Spleen (tissue), 11 donors: ENCODE measurements at regions not wholly inside any gene's neighbourhood (a gene's known extent, or its start where the extent isn't known, plus 50 kb on each side); places are given as distances from the start of the nearest gene placed in this dataset.

ENCODE experiments used
- DNase-seq: peaks from one replicate; pipeline ENCODE4 v3.0.0-alpha.2; 2020
- H3K27ac ChIP-seq, 8 donors: fragments of 200-600 bp; sonication (generic) in 7 of 8; 1 replicate in 4 of 8; 2 replicates in 4 of 8; pipeline versions ENCODE4 v1.5.0 to v1.8.0; 2016 to 2021; ENCODE audit warnings: inconsistent platforms in 4 of 8, mild to moderate bottlenecking in 4 of 8, moderate library complexity in 1 of 8
- H3K27me3 ChIP-seq, 7 donors: fragments of 200-600 bp; sonication (generic) in 6 of 7; replicated peaks in 1 of 7; 1 replicate in 4 of 7; 2 replicates in 3 of 7; pipeline versions ENCODE4 v1.5.0 to v1.8.0; 2016 to 2021; ENCODE audit warnings: inconsistent platforms in 3 of 7, mild to moderate bottlenecking in 1 of 7
- H3K36me3 ChIP-seq, 6 donors: fragments of 200-600 bp; sonication (generic) in 5 of 6; 1 replicate in 4 of 6; 2 replicates in 2 of 6; pipeline versions ENCODE4 v1.5.0 to v1.8.0; 2016 to 2021; ENCODE audit warnings: inconsistent platforms in 2 of 6
- H3K4me1 ChIP-seq, 6 donors: fragments of 200-600 bp; sonication (generic) in 5 of 6; 1 replicate in 3 of 6; 2 replicates in 3 of 6; pipeline versions ENCODE4 v1.5.0 to v1.8.0; 2016 to 2021; ENCODE audit warnings: inconsistent platforms in 3 of 6
- H3K4me3 ChIP-seq, 8 donors: fragments of 200-600 bp; sonication (generic) in 7 of 8; 1 replicate in 4 of 8; 2 replicates in 4 of 8; pipeline versions ENCODE4 v1.5.0 to v1.8.0; 2016 to 2021; ENCODE audit warnings: inconsistent platforms in 4 of 8, mild to moderate bottlenecking in 4 of 8, moderate library complexity in 2 of 8
- H3K9me3 ChIP-seq, 8 donors: fragments of 200-600 bp; sonication (generic) in 7 of 8; 1 replicate in 4 of 8; 2 replicates in 4 of 8; pipeline versions ENCODE4 v1.5.0 to v1.8.0; 2016 to 2021; ENCODE audit warnings: inconsistent platforms in 4 of 8
- POLR2AphosphoS5 ChIP-seq, 3 donors: sonication (generic); formaldehyde crosslinking; IDR thresholded peaks; one replicate each; pipeline ENCODE4 v1.5.1; 2017; ENCODE audit warnings: antibody characterized with exemption in 3 of 3
- WGBS, 5 donors: extraction: QIAGEN DNeasy Blood & Tissue Kit in 3 of 5; methylation state at CpG; one replicate each; pipeline versions ENCODE4 v1.1.5 to v1.1.7; 2013 to 2018; 5-methylcytosine and 5-hydroxymethylcytosine counted together
- intact Hi-C: fragments of 100-400 bp; cut with DNase I; formaldehyde crosslinking; loops from one replicate; pipeline ENCODE4 v1.15.0; 2023; ENCODE audit warnings: low total_unique reads
- donor health status: healthy with polysubstance abuse.
- donor health status: DM: no; HTN: no; CAD: no; lungs with moderate emphysema.
- donor health status: DM: no; HTN: no; CAD: no.
- donor health status: Bipolar disorder and iron deficiency.
- donor health status: healthy.
- donor health status: DM: no; HTN: no; CAD: no.
- donor health status: DM: yes; HTN: yes; CAD: no.

- H3K9me3 ChIP-seq = peaks cover 0 to 19% (median 0%) of the 10 kb centered on the region in 8 donors
- DNase-seq = no peak
- intact Hi-C loops = no loop called here
- H3K27ac ChIP-seq = no peak overlapping the region
- 61 to 74% (median 70%) methylated on average over 8 of the region's 8 CpGs for WGBS, 5 donors
- no peaks in the 10 kb centered on the region for H3K4me1 ChIP-seq
- H3K27me3 ChIP-seq = no peaks in the 10 kb centered on the region
- no peak for TF ChIP-seq POLR2AphosphoS5 (IDR thresholded peaks at IDR 0.05)
- H3K36me3 ChIP-seq = no peaks in the 10 kb centered on the region
- H3K4me3 ChIP-seq = no peak overlapping the region
Measured at GRCh38 chr16:7763111-7763510, 430.5 kb downstream of the RBFOX1 start.
